Ascending aorta (tissue), 2 donors: ENCODE measurements at regions not wholly inside any gene's neighbourhood (a gene's known extent, or its start where the extent isn't known, plus 50 kb on each side); places are given as distances from the start of the nearest gene placed in this dataset.
"Not testable (repeated sequence)": the region's sequence is repeated elsewhere in the genome, so short reads cannot be mapped to it uniquely, and the experiment has no call there.

Experiments
- DNase-seq, 2 donors: peaks; one replicate each; pipeline ENCODE4 v3.0.0-alpha.2; 2019; ENCODE audit warnings: low spot score in 2 of 2
- H3K27ac ChIP-seq, 2 donors: fragments of 200-600 bp; sonication (generic); one replicate each; pipeline ENCODE4 v1.5.1; 2016 to 2017; ENCODE audit warnings: mild to moderate bottlenecking in 1 of 2
- H3K27me3 ChIP-seq: fragments of 200-600 bp; sonication (generic); one replicate; pipeline ENCODE4 v1.5.1; 2017
- H3K36me3 ChIP-seq, 2 donors: fragments of 200-600 bp; sonication (generic); one replicate each; pipeline ENCODE4 v1.5.1; 2016
- H3K4me1 ChIP-seq, 2 donors: fragments of 200-600 bp; sonication (generic); one replicate each; pipeline ENCODE4 v1.5.1; 2016 to 2017; ENCODE audit warnings: mild to moderate bottlenecking in 1 of 2
- H3K4me3 ChIP-seq, 2 donors: fragments of 200-600 bp; sonication (generic); one replicate each; pipeline ENCODE4 v1.5.1; 2016 to 2017; ENCODE audit warnings: mild to moderate bottlenecking in 1 of 2
- H3K9me3 ChIP-seq, 2 donors: fragments of 200-600 bp; sonication (generic); one replicate each; pipeline ENCODE4 v1.5.1; 2016
- intact Hi-C: fragments of 100-400 bp; cut with DNase I; formaldehyde crosslinking; loops from one replicate; pipeline ENCODE4 v1.15.1; 2023
- TF ChIP-seq, protein P1 (sequence below), 3 experiments: fragments of 200-600 bp in 2 of 3; fragments of 450-650 bp in 1 of 3; sonication (generic) in 2 of 3; IDR thresholded peaks; one replicate each; pipeline ENCODE4 v1.5.1; 2016 to 2019; ENCODE audit warnings: antibody characterized with exemption in 3 of 3, mild to moderate bottlenecking in 1 of 3, moderate library complexity in 1 of 3

DNA sequence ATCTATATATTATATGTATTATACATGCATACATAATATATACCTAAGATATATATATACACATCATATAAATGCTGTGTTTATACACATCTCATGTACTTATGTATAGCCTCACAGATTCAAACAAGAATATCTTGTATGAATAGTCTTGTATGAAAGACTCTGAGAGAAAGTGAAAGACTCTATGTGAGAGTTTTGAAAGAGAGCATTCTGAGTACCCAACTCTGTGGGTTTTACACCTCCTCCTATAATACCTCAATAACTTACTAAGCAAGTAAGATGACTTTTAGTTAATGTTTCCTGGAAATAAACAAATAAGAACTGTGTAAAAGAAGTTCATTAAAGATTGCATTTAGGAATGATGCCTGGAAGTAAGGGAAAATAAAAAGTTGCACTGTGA, 108.1 kb upstream of the GMNC start:
- intact Hi-C loops = no loop called here
- Histone ChIP-seq H3K4me1 (no peaks in the 10 kb centered on the region), H3K27me3 (no peaks in the 10 kb centered on the region), H3K9me3 (no peaks in the 10 kb centered on the region), H3K4me3 (no peak overlapping the region), H3K36me3 (no peaks in the 10 kb centered on the region), H3K27ac (no peak overlapping the region)
- no peak for DNase-seq
- TF ChIP-seq, protein P1, sequence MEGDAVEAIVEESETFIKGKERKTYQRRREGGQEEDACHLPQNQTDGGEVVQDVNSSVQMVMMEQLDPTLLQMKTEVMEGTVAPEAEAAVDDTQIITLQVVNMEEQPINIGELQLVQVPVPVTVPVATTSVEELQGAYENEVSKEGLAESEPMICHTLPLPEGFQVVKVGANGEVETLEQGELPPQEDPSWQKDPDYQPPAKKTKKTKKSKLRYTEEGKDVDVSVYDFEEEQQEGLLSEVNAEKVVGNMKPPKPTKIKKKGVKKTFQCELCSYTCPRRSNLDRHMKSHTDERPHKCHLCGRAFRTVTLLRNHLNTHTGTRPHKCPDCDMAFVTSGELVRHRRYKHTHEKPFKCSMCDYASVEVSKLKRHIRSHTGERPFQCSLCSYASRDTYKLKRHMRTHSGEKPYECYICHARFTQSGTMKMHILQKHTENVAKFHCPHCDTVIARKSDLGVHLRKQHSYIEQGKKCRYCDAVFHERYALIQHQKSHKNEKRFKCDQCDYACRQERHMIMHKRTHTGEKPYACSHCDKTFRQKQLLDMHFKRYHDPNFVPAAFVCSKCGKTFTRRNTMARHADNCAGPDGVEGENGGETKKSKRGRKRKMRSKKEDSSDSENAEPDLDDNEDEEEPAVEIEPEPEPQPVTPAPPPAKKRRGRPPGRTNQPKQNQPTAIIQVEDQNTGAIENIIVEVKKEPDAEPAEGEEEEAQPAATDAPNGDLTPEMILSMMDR (IDR thresholded peaks at IDR 0.05) = no peak

DNA sequence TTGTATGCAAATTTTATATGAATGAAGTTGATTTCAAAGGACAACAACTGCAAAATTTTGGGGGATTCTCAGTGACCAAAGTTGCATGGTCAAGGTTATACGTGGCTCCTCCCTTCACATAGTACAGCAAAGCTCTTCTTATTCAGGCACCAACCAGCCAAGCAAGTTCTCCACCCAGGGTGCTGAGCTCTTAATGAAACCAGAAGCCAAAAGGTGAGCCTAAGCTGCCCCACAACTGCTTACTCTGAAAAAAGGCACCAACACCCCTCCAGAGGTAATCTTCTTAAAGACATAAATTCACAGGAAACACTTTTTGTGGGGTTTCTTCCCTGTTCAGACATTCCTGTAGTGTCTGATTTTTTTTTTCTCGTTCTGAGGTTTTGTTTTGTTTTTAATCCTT, 106.1 kb upstream of the GMNC start:
- no peaks in the 10 kb centered on the region for H3K27me3 ChIP-seq
- H3K36me3 ChIP-seq = no peaks in the 10 kb centered on the region
- no peak for DNase-seq
- no peak overlapping the region for H3K27ac ChIP-seq
- intact Hi-C loops = no loop called here
- H3K9me3 ChIP-seq = no peaks in the 10 kb centered on the region
- TF ChIP-seq, protein P1 (IDR thresholded peaks at IDR 0.05) = no peak
- no peak overlapping the region for H3K4me3 ChIP-seq
- H3K4me1 ChIP-seq = no peaks in the 10 kb centered on the region

DNA sequence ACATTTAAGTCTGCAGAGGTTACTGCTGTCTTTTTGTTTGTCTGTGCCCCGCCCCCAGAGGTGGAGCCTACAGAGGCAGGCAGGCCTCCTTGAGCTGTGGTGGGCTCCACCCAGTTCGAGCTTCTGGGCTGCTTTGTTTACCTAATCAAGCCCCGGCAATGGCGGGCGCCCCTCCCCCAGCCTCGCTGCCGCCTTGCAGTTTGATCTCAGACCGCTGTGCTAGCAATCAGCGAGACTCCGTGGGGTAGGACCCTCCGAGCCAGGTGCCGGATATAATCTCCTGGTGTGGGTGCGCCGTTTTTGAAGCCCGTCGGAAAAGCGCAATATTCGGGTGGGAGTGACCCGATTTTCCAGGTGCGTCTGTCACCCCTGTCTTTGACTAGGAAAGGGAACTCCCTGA, 102.4 kb upstream of the GMNC start:
- intact Hi-C loops, H3K27ac ChIP-seq, H3K9me3 ChIP-seq, H3K4me1 ChIP-seq, H3K36me3 ChIP-seq, DNase-seq, H3K27me3 ChIP-seq, H3K4me3 ChIP-seq: not testable (repeated sequence)

DNA sequence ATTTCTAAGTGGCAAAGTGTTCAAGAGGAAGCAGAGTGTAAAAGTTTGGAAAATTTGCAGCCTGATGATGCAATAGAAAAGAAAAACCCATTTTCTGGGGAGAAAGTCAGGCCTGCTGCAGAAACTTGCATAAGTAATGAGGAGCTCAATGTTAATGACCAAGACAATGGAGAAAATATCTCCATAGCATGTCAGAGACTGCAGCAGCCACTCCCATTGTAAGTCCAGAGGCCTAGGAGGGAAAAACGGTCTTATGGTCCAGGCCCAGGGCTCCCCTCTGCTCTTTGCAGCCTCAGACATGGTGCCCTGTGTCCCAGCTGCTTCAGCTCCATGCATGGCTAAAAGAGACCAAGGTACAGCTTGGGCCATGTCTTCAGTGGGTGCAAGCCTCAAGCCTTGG, 96.6 kb upstream of the GMNC start:
- no peak overlapping the region for H3K4me3 ChIP-seq
- no peaks in the 10 kb centered on the region for H3K9me3 ChIP-seq
- H3K36me3 ChIP-seq = no peaks in the 10 kb centered on the region
- H3K27me3 ChIP-seq = no peaks in the 10 kb centered on the region
- intact Hi-C loops = no loop called here
- H3K27ac ChIP-seq = no peak overlapping the region
- DNase-seq = no peak
- no peaks in the 10 kb centered on the region for H3K4me1 ChIP-seq
- TF ChIP-seq, protein P1 (IDR thresholded peaks at IDR 0.05) = no peak

DNA sequence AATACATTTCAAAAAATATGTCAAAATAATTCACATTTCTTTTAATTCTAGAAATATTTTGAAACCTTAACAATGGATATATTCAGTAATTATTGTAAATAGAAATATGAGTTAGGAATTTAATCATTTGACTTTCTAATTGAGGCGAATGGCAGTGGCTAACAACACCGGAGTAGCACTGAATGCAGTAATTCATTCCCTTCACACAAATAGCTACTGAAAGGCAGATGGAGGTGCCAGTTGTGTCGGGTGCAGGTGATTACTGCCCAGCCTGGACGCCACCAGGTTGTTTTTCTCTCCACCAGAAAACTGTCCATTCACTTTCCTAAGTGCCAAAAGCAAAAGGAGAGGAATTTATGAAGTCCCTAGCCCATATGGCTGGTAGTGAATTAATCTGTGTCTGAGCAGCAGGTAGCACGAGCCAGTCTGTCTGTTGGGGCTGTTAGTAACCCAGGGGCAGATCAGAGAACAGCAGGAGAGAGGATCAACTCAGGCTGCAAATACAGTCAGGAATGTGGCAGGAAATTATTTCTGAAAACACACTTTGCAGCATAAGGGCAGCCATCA, 79.3 kb upstream of the GMNC start:
- H3K27ac ChIP-seq = no peak overlapping the region
- no peaks in the 10 kb centered on the region for H3K4me1 ChIP-seq
- TF ChIP-seq, protein P1 (IDR thresholded peaks at IDR 0.05) = no peak
- intact Hi-C loops = no loop called here
- no peaks in the 10 kb centered on the region for H3K27me3 ChIP-seq
- no peaks in the 10 kb centered on the region for H3K36me3 ChIP-seq
- no peak overlapping the region for H3K4me3 ChIP-seq
- DNase-seq = no peak
- no peaks in the 10 kb centered on the region for H3K9me3 ChIP-seq

DNA sequence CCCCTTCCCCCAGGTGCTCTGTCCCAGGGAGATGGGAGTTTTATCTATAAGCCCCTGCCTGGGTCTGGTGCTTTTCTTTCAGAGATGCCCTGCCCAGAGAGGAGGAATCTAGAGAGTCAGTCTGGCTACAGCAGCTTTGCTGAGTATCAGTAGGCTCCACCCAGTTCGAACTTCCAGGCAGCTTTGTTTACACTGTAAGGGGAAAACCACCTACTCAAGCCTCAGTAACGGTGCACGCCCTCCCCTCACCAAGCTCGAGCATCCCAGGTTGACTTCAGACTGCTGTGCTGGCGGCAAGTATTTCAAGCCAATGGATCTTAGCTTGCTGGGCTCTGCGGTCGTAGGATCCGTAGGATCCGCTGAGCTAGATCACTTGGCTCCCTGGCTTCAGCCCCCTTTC, 72.1 kb upstream of the GMNC start:
- DNase-seq, H3K4me3 ChIP-seq, H3K9me3 ChIP-seq, H3K4me1 ChIP-seq, H3K27me3 ChIP-seq, intact Hi-C loops, H3K36me3 ChIP-seq, H3K27ac ChIP-seq: not testable (repeated sequence)

DNA sequence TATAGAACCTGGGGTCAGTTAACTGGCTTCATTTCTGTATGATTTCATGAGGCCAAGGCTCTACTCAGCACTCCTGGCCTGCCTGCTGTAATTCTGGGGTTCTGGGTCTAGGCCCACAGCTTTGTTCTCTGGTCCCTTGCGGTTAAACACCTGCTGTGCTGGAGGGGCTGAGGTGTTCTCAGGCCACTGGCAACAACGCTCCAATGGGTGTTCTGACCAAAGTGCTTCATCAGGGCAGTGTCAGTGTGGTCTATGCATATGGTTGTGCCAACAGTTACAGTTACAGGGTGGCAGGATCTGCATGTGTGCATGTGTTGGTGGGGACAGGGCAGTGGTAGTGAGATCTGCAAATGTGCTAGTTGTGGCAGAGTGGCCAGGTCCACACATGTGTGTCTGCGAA, 64.1 kb upstream of the GMNC start:
- TF ChIP-seq, protein P1 (IDR thresholded peaks at IDR 0.05) = no peak
- no peaks in the 10 kb centered on the region for H3K27me3 ChIP-seq

More for the DNA sequence above, 64.1 kb upstream of the GMNC start:
- Histone ChIP-seq H3K36me3 (no peaks in the 10 kb centered on the region), H3K9me3 (no peaks in the 10 kb centered on the region), H3K4me3 (no peak overlapping the region), H3K4me1 (no peaks in the 10 kb centered on the region), H3K27ac (no peak overlapping the region)
- intact Hi-C loops = no loop called here
- DNase-seq = no peak
